NCI-H2029 (cell line): ENCODE measurements at regions not wholly inside any gene's neighbourhood (a gene's known extent, or its start where the extent isn't known, plus 50 kb on each side); places are given as distances from the start of the nearest gene placed in this dataset.

Source experiments
- DNase-seq: peaks from one replicate; lab custom pipeline; 2025; lab: John Stamatoyannopoulos, UW

- no peak for DNase-seq
Measured at GRCh38 chr12:131478468-131478867, 232.4 kb upstream of the SFSWAP start.

GRCh38 chr12:131482199-131482598 lies 228.7 kb upstream of the SFSWAP start:
- no peak for DNase-seq

- DNase-seq: no peak
Measured at GRCh38 chr12:131482686-131483085, 228.2 kb upstream of the SFSWAP start.

- no peak for DNase-seq
Measured at GRCh38 chr12:131486451-131487230, 224.2 kb upstream of the SFSWAP start.

- no peak for DNase-seq
Measured at GRCh38 chr12:131487388-131488124, 223.3 kb upstream of the SFSWAP start.

GRCh38 chr12:131489718-131490117 lies 221.2 kb upstream of the SFSWAP start:
- no peak for DNase-seq

- DNase-seq: no peak
Measured at GRCh38 chr12:131491155-131491554, 219.7 kb upstream of the SFSWAP start.

- no peak for DNase-seq
Measured at GRCh38 chr12:131491916-131492490, 218.9 kb upstream of the SFSWAP start.

GRCh38 chr12:131493068-131493826 lies 217.6 kb upstream of the SFSWAP start:
- no peak for DNase-seq

- DNase-seq: no peak
Measured at GRCh38 chr12:131494216-131494615, 216.7 kb upstream of the SFSWAP start.

GRCh38 chr12:131494741-131495524 lies 216.0 kb upstream of the SFSWAP start:
- no peak for DNase-seq

GRCh38 chr12:131497966-131498365 lies 212.9 kb upstream of the SFSWAP start:
- no peak for DNase-seq

GRCh38 chr12:131499160-131499863 lies 211.6 kb upstream of the SFSWAP start:
- DNase-seq: no peak

- DNase-seq: no peak
Measured at GRCh38 chr12:131499864-131500190, 211.1 kb upstream of the SFSWAP start.

GRCh38 chr12:131500564-131500963 lies 210.3 kb upstream of the SFSWAP start:
- no peak for DNase-seq

- DNase-seq: no peak
Measured at GRCh38 chr12:131505561-131505960, 205.3 kb upstream of the SFSWAP start.

- DNase-seq: no peak
Measured at GRCh38 chr12:131506426-131506825, 204.5 kb upstream of the SFSWAP start.

- DNase-seq: no peak
Measured at GRCh38 chr12:131507094-131507493, 203.8 kb upstream of the SFSWAP start.

- no peak for DNase-seq
Measured at GRCh38 chr12:131507881-131508280, 203.0 kb upstream of the SFSWAP start.

GRCh38 chr12:131509701-131510100 lies 201.2 kb upstream of the SFSWAP start:
- DNase-seq: no peak

- DNase-seq: no peak
Measured at GRCh38 chr12:131510431-131510830, 200.5 kb upstream of the SFSWAP start.
